Umbilical cord (tissue), 1 donor: ENCODE measurements at regions not wholly inside any gene's neighbourhood (a gene's known extent, or its start where the extent isn't known, plus 50 kb on each side); places are given as distances from the start of the nearest gene placed in this dataset.

Experiments
- DNase-seq: peaks from one replicate; pipeline ENCODE4 v3.0.0-alpha.2; 2015; ENCODE audit warnings: low spot score

DNA sequence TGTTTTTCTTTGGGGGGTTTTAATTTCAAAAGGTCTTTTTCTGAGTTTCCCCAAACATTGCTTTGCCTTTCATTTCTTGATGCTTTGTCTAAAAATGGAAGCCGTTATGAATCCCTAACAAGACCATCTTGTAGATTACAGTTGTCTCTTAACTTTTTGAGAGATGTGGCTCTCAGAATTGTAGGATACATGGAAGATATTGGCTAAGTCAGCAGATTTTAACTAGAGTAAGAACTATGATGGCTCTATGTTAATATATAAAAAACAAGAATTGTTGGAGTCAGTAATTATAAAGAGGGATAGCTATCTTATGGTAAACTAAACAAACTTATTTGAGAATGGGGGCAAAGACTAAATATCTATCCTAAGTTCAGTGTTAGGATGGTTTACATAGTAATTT lies 96.6 kb upstream of the HS3ST5 start:
- no peak for DNase-seq

DNA sequence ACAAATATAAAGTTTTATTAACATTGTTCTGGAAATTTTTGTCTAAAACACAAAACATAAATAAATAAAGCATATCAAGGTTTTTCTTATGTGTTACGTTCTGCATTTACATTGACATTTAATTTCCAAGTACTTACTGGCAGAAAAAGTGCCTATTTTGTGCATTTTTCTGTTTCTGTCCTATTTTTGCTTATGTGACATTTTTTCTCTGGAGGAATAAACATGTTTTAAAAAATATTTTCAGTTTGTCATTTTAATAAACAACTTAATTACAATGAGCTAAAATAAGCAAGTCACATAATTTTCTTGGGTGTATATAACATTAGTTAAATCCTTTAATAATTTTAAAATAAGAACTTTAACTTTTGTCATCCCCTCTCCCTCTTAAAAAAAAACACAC lies 94.4 kb upstream of the HS3ST5 start:
- DNase-seq: no peak

GRCh38 chr6:114436691-114437090 lies 93.9 kb upstream of the HS3ST5 start:
- DNase-seq: no peak

DNA sequence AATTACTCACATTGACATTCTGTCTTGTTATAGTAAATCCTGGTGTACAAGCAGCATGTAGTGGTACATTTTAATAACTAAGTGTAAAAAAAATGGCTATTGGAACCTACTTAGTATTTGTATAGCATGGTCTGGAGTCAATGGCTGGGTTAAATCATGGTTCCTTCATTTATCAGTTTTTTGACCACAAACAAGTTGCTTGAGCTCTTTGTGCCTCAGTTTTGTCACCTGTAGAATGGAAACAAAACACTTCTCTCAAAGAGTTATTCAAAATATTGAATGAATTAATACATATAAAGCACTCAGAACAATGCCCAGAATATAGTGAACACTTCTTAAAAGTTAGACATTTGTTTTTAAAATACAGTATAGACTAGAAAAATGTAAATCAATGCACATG lies 93.2 kb upstream of the HS3ST5 start:
- no peak for DNase-seq

DNA sequence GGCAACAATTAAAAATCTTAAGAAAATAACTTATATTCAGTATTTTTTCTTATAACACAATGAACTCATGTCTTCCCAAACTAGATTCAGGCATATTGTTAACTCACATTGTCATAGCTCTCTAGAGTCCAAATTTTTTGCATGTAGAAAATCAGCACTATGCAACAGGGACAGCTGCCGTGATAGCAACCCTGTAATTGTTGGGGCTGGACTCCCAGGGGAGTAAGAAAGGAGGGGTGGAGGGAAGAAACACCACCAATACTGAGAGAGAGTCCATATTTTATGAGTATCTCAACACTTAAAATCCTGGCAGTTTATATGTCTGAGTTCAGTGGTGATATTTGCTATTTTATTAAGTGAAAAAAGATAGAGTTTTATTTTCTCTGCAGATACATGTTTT lies 89.6 kb upstream of the HS3ST5 start:
- no peak for DNase-seq

DNA sequence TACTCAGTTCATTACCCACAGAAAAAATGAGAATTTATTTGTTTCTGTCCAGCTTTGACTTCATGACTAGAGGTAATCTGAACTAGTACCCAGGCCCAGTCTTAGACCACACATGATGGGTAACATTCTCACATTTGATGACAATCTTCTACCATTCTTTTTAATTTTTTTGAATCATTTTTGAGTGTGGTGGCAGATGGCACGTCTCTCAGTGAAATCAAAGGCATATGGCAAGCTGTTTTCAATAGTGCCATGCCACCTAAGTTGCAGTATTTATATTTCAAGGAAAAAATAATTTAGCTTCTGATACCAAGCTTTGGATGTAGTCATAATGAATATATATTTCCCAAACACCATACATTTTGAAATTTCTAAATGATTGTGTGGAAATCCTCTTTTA lies 88.8 kb upstream of the HS3ST5 start:
- DNase-seq: no peak

DNA sequence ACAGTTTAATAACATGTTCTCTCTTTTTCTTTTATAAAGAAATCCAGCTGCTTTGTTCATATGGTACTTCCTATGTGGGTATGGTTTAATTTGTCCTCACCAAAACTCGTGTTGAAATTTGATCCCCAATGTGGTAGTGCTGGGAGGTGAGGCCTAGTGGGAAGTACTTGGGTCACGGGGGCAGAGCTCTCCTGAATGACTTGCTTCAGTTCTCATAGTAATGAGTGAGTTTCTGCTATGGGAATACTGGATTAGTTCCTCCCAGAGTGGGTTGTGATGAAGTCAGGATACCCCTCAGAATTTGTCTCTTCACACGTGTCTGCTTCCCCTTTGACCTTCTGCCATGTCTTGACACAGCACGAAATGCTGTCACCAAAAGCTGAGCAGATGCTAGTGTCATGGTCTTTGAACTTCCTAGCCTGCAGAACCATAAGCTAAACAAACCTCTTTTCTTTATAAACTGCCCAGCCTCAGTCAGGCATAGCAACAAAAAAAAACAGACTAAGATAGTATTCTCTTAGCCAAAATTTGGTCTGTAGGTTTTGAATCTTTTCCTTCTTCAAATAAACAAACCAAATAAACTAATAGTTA lies 87.8 kb upstream of the HS3ST5 start:
- no peak for DNase-seq

DNA sequence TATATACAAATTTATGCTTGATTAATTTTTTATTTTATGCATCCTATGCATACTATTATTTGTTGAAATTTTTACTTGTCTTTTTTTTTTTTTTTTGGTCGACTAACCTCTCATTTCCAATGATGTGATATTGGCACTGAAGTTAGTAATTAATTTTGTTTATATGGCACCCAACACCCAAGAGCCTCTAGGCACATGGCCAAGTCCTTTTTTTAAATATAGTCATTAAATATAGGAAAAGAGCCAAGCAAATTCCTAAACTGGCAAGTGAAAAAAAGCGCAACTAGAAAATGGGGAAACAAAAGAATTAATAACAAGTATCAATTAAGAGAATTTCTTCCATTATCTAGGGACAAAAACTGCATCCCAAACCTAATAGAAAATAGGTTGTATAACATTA lies 85.5 kb upstream of the HS3ST5 start:
- no peak for DNase-seq

GRCh38 chr6:114421199-114421598 lies 78.4 kb upstream of the HS3ST5 start:
- no peak for DNase-seq

DNA sequence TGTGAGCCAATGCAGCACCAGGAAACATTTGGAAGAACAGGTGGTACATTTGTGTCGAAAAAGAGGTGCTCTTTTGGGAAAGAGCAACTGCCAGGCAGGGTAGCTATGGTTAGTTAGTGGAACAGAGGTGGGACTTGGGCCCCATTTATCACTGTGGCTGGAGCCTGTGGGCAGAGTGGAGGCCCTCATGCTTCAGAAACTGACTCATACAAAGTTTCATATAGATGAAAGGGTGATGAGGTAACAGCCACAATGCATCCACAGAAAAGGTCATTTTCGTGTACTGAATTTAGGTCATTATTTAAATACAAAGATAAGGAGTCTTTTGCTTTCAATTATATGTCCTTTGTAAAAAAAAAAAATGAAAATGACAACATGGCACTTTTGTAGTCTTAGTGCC lies 76.4 kb upstream of the HS3ST5 start:
- no peak for DNase-seq

- DNase-seq: no peak
These were observed 75.6 kb upstream of the HS3ST5 start for GRCh38 chr6:114418304-114418972.

GRCh38 chr6:114407426-114408035 lies 64.7 kb upstream of the HS3ST5 start:
- DNase-seq: peak; percentile 57

GRCh38 chr6:114404339-114404955 lies 61.6 kb upstream of the HS3ST5 start:
- no peak for DNase-seq

- no peak for DNase-seq
These were observed 61.0 kb upstream of the HS3ST5 start for GRCh38 chr6:114403858-114404257.

DNA sequence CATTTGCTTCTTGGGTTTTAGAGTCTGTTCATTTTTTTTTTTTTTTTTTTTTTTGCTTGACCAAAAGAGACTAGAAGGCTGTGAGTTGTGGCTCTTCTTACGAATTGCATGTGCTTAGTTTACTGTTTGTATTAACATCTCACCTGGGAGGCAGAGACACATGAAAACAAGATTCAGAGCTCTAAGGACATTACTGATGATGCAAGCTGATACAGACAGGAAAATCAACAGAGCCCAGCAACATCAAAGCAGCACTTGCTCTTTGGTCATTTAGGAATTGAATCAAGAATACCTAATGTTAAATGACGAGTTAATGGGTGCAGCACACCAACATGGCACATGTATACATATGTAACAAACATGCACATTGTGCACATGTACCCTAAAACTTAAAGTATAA lies 55.7 kb upstream of the HS3ST5 start:
- no peak for DNase-seq
